Stimulated activated CD4-positive, alpha-beta T cell treated with anti-CD3 and anti-CD28 coated beads, Interleukin-2, amount 100 ng/mL, for 24 hours (primary cell): ENCODE measurements at regions not wholly inside any gene's neighbourhood (a gene's known extent, or its start where the extent isn't known, plus 50 kb on each side); places are given as distances from the start of the nearest gene placed in this dataset.

Experiments
- DNase-seq, 2 donors: peaks; one replicate each; pipeline ENCODE4 v3.0.0-alpha.2; 2020

GRCh38 chr18:45119876-45120275 lies 439.2 kb downstream of the SETBP1 start:
- DNase-seq, result no peak

GRCh38 chr18:45121146-45121545 lies 440.5 kb downstream of the SETBP1 start:
- no peak for DNase-seq

GRCh38 chr18:45122506-45122905 lies 441.8 kb downstream of the SETBP1 start:
- no peak for DNase-seq

GRCh38 chr18:45127405-45127804 lies 446.7 kb downstream of the SETBP1 start:
- DNase-seq, result no peak

- DNase-seq, result no peak
Observed at GRCh38 chr18:45133276-45133675, 452.6 kb downstream of the SETBP1 start.

- no peak for DNase-seq
Observed at GRCh38 chr18:45136381-45137086, 455.8 kb downstream of the SETBP1 start.

- DNase-seq, result no peak
Observed at GRCh38 chr18:45137087-45137419, 456.4 kb downstream of the SETBP1 start.

- no peak for DNase-seq
Observed at GRCh38 chr18:45139478-45139877, 458.8 kb downstream of the SETBP1 start.

GRCh38 chr18:45142868-45143267 lies 462.2 kb downstream of the SETBP1 start:
- DNase-seq, result no peak

GRCh38 chr18:45149712-45150111 lies 465.6 kb upstream of the SLC14A2 start:
- no peak for DNase-seq

- no peak for DNase-seq
Observed at GRCh38 chr18:45151645-45152044, 463.6 kb upstream of the SLC14A2 start.

GRCh38 chr18:45155526-45155925 lies 459.8 kb upstream of the SLC14A2 start:
- no peak for DNase-seq

GRCh38 chr18:45156946-45157345 lies 458.3 kb upstream of the SLC14A2 start:
- DNase-seq, result no peak

GRCh38 chr18:45157576-45157975 lies 457.7 kb upstream of the SLC14A2 start:
- no peak for DNase-seq

GRCh38 chr18:45161850-45162249 lies 453.4 kb upstream of the SLC14A2 start:
- DNase-seq, result no peak

GRCh38 chr18:45163871-45164270 lies 451.4 kb upstream of the SLC14A2 start:
- DNase-seq, result no peak

- DNase-seq, result no peak
Observed at GRCh38 chr18:45164551-45164950, 450.7 kb upstream of the SLC14A2 start.

- no peak for DNase-seq
Observed at GRCh38 chr18:45165176-45165713, 450.0 kb upstream of the SLC14A2 start.

GRCh38 chr18:45165871-45166270 lies 449.4 kb upstream of the SLC14A2 start:
- no peak for DNase-seq

GRCh38 chr18:45166341-45166835 lies 448.9 kb upstream of the SLC14A2 start:
- no peak for DNase-seq

- DNase-seq, result no peak
Observed at GRCh38 chr18:45166836-45167551, 448.3 kb upstream of the SLC14A2 start.

- no peak for DNase-seq
Observed at GRCh38 chr18:45167631-45168280, 447.5 kb upstream of the SLC14A2 start.

GRCh38 chr18:45168866-45169600 lies 446.2 kb upstream of the SLC14A2 start:
- DNase-seq, result no peak
